MM.1S (cell line): ENCODE measurements at regions not wholly inside any gene's neighbourhood (a gene's known extent, or its start where the extent isn't known, plus 50 kb on each side); places are given as distances from the start of the nearest gene placed in this dataset.

ENCODE experiments used
- DNase-seq: peaks from one replicate; pipeline ENCODE4 v3.0.0-alpha.2; 2015
- H2AFZ ChIP-seq: fragments of 300-600 bp; sonication (generic); 2 replicates; pipeline ENCODE4 v1.6.0; 2016; ENCODE audit warnings: antibody characterized with exemption, low read length
- H3F3A ChIP-seq: fragments of 300-600 bp; sonication (generic); 2 replicates; pipeline ENCODE4 v1.6.1; 2016; ENCODE audit warnings: mild to moderate bottlenecking, antibody characterized with exemption, low read length, moderate library complexity, mixed read lengths; ENCODE audit not compliant: insufficient read depth
- H3K27ac ChIP-seq: fragments of 300-600 bp; sonication (generic); 2 replicates; pipeline ENCODE4 v1.5.1; 2016; ENCODE audit warnings: mild to moderate bottlenecking, low read length
- H3K27me3 ChIP-seq: fragments of 300-600 bp; sonication (generic); replicated peaks from 2 replicates; pipeline ENCODE4 v1.6.0; 2016; ENCODE audit warnings: low read length; ENCODE audit not compliant: insufficient read depth
- H3K36me3 ChIP-seq: fragments of 300-600 bp; sonication (generic); replicated peaks from 2 replicates; pipeline ENCODE4 v1.6.1; 2016; ENCODE audit warnings: mild to moderate bottlenecking, low read length, mixed read lengths; ENCODE audit not compliant: insufficient read depth
- H3K4me1 ChIP-seq: fragments of 300-600 bp; sonication (generic); 2 replicates; pipeline ENCODE4 v1.6.1; 2016; ENCODE audit warnings: low read length, mixed read lengths
- H3K4me2 ChIP-seq: fragments of 300-600 bp; sonication (generic); 2 replicates; pipeline ENCODE4 v1.6.0; 2016; ENCODE audit warnings: low read depth, low read length
- H3K4me3 ChIP-seq: fragments of 300-600 bp; sonication (generic); 2 replicates; pipeline ENCODE4 v1.5.1; 2016; ENCODE audit warnings: low read length, mixed read lengths
- H3K79me2 ChIP-seq: fragments of 300-600 bp; sonication (generic); 2 replicates; pipeline ENCODE4 v1.6.1; 2016; ENCODE audit warnings: mixed run types, low read length, mixed read lengths
- H3K9ac ChIP-seq: fragments of 300-600 bp; sonication (generic); 2 replicates; pipeline ENCODE4 v1.6.1; 2016; ENCODE audit warnings: low read length, mixed read lengths
- H3K9me2 ChIP-seq: fragments of 300-600 bp; sonication (generic); replicated peaks from 2 replicates; pipeline ENCODE4 v1.6.1; 2016; ENCODE audit warnings: mild to moderate bottlenecking, low read length, mixed read lengths; ENCODE audit not compliant: insufficient read depth
- H3K9me3 ChIP-seq: fragments of 300-600 bp; sonication (generic); replicated peaks from 2 replicates; pipeline ENCODE4 v1.6.1; 2016; ENCODE audit warnings: mild to moderate bottlenecking, low read length, mixed read lengths; ENCODE audit not compliant: insufficient read depth
- H4K20me1 ChIP-seq: fragments of 300-600 bp; sonication (generic); 2 replicates; pipeline ENCODE4 v1.6.1; 2016; ENCODE audit warnings: mild to moderate bottlenecking, low read length, moderate library complexity, mixed read lengths; ENCODE audit not compliant: insufficient read depth
- EZH2 ChIP-seq: fragments of 300-600 bp; sonication (generic); optimal IDR thresholded peaks from 2 replicates; pipeline ENCODE3; 2017; ENCODE audit warnings: low read depth, mild to moderate bottlenecking, antibody characterized with exemption, low read length, mixed read lengths
- EZH2phosphoT487 ChIP-seq: fragments of 300-600 bp; sonication (generic); IDR thresholded peaks from 2 replicates; pipeline ENCODE4 v1.6.1; 2018; ENCODE audit warnings: antibody characterized with exemption, low read length
- TF ChIP-seq, protein P1 (sequence below): fragments of 300-600 bp; sonication (generic); IDR thresholded peaks from 2 replicates; pipeline ENCODE4 v1.5.1; 2016; ENCODE audit warnings: antibody characterized with exemption, low read length, mixed read lengths

DNA sequence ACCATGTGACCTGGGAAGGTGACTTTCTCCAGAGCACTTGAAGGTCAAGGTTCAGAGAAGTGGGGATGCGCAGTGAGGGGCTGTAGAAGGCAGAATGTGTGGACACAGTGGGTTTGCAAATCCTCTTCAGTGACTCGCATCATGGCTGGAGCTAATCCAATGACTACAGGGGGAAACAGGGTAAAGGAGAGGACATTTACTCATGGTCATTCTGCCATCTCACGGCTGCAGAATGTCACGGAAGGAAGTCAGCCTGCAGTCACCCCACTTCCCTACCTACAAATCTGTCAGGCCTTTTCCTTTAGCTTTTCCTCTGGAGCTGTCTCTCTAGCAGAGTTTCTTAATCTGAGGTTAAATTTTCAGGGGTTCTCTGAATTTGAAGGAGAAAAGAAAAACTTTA, 337.6 kb downstream of the CDC5L start:
- Histone ChIP-seq H3K4me3 (no peak overlapping the region), H3K27me3 (no peaks in the 10 kb centered on the region), H3F3A (no peaks in the 10 kb centered on the region), H2AFZ (no peak overlapping the region), H3K36me3 (no peaks in the 10 kb centered on the region), H3K4me2 (no peak overlapping the region), H3K4me1 (no peaks in the 10 kb centered on the region), H3K79me2 (no peaks in the 10 kb centered on the region), H3K9me2 (no peaks in the 10 kb centered on the region), H4K20me1 (no peaks in the 10 kb centered on the region), H3K9ac (no peak overlapping the region), H3K9me3 (no peaks in the 10 kb centered on the region), H3K27ac (no peak overlapping the region)
- DNase-seq: no peak
- TF ChIP-seq EZH2phosphoT487: no peak
- no peak for TF ChIP-seq EZH2
- TF ChIP-seq, protein P1, sequence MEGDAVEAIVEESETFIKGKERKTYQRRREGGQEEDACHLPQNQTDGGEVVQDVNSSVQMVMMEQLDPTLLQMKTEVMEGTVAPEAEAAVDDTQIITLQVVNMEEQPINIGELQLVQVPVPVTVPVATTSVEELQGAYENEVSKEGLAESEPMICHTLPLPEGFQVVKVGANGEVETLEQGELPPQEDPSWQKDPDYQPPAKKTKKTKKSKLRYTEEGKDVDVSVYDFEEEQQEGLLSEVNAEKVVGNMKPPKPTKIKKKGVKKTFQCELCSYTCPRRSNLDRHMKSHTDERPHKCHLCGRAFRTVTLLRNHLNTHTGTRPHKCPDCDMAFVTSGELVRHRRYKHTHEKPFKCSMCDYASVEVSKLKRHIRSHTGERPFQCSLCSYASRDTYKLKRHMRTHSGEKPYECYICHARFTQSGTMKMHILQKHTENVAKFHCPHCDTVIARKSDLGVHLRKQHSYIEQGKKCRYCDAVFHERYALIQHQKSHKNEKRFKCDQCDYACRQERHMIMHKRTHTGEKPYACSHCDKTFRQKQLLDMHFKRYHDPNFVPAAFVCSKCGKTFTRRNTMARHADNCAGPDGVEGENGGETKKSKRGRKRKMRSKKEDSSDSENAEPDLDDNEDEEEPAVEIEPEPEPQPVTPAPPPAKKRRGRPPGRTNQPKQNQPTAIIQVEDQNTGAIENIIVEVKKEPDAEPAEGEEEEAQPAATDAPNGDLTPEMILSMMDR: no peak

DNA sequence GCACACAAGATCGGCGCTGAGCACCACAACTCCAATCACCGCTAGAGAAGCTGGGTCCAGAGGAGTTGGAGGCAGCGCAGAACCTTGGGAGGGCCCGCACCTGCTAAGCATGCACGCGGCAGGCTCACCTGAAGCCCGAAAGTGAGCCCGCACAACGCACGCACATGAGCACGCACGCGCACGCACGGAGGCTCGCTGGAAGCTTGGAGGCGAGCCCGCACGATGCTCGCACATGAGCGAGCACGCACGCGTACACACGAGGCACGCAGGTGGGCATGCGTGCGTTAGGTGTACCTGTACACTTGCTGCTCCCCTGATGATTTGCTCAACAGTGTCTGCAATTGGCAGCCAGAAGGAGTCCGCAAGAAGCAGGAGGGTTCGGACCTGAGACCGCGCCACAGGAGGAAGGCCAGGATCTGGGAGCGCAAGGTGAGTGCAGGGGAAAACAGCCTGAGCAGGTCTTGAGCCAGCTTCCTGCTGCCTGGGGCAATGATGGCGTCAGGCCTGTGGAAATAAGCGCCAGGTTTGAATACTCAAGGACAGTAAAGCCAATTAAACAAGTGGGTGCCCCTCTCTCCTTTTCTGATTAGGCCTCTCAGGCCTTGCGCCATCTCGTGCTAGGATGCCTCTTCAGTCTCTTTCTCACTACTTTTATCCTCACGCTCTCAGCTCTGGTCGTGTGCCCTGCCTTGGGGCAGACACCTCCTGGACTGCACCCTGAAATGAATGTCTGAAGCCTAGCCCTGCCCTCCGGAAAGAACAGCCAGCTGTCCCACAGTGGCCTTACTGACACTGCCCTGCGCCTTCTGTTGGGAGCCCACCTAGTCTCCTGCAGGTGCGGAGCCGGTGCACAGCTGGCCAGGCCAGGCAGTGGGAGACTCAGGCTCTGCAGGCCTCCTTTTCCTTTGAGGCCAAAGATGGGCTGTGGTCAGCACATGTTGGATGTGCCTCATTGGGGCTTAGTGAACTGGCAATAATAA, 340.4 kb downstream of the CDC5L start:
- H3K4me1 ChIP-seq: no peaks in the 10 kb centered on the region
- H3K27ac ChIP-seq: no peak overlapping the region
- DNase-seq: no peak
- H3K9me2 ChIP-seq: no peaks in the 10 kb centered on the region
- H2AFZ ChIP-seq: no peak overlapping the region
- H3K9ac ChIP-seq: no peak overlapping the region
- no peaks in the 10 kb centered on the region for H3K36me3 ChIP-seq
- no peaks in the 10 kb centered on the region for H4K20me1 ChIP-seq
- H3K79me2 ChIP-seq: no peaks in the 10 kb centered on the region
- no peaks in the 10 kb centered on the region for H3K9me3 ChIP-seq
- no peak overlapping the region for H3K4me3 ChIP-seq
- TF ChIP-seq, protein P1: no peak
- TF ChIP-seq EZH2 (no peak), EZH2phosphoT487 (no peak)
- H3K4me2 ChIP-seq: no peak overlapping the region
- no peaks in the 10 kb centered on the region for H3F3A ChIP-seq
- no peaks in the 10 kb centered on the region for H3K27me3 ChIP-seq

DNA sequence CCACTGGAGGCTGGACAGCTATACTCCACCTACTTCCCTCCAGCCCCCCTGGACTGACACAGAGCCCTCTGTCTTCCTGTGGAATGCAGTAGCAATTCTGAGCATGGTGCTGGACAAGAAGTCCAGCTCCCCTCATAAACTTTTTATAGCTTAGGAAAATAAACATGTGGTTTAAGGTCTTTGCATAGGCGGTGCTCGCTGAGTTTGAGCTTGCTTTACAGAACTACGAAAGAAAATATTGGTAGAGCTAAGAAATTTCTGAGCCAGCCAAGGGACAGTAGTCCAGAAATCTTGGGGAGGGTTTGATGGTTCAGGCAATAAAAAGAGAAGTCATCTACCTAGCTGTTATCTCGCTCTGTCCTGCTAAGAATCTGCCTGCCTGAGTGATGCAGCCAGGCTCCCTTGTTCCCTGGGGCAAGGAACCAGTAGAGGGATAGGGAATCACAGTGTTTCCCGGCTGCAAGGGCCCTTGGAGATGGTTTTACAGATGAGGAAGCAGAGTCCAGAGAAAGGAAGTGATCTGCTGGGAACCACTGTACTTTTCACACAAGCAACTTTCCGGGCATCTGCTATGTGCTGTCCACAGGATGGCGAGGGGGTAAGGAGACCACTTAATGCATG, 343.4 kb downstream of the CDC5L start:
- TF ChIP-seq EZH2 (no peak), EZH2phosphoT487 (no peak)
- TF ChIP-seq, protein P1: no peak
- Histone ChIP-seq H3K4me2 (no peak overlapping the region), H3K9ac (no peak overlapping the region), H3K36me3 (no peaks in the 10 kb centered on the region), H3K79me2 (no peaks in the 10 kb centered on the region), H3K27ac (no peak overlapping the region), H3F3A (no peaks in the 10 kb centered on the region), H4K20me1 (no peaks in the 10 kb centered on the region), H3K27me3 (no peaks in the 10 kb centered on the region), H3K9me3 (no peaks in the 10 kb centered on the region), H2AFZ (no peak overlapping the region), H3K4me1 (no peaks in the 10 kb centered on the region), H3K4me3 (no peak overlapping the region), H3K9me2 (no peaks in the 10 kb centered on the region)
- no peak for DNase-seq
